Adrenal gland (tissue), 5 donors: ENCODE measurements at regions not wholly inside any gene's neighbourhood (a gene's known extent, or its start where the extent isn't known, plus 50 kb on each side); places are given as distances from the start of the nearest gene placed in this dataset.

Source experiments
- POLR2A ChIP-seq, 2 donors: fragments of 450-650 bp; IDR thresholded peaks; one replicate each; pipeline ENCODE4 v1.6.1; 2017; ENCODE audit warnings: antibody characterized with exemption in 2 of 2, mild to moderate bottlenecking in 2 of 2, moderate library complexity in 1 of 2
- TF ChIP-seq, protein P1 (sequence below), 6 experiments: fragments of 450-650 bp in 4 of 6; fragments of 200-600 bp in 2 of 6; sonication (generic) in 1 of 6; IDR thresholded peaks; 1 replicate in 5 of 6; 2 replicates in 1 of 6; pipeline versions ENCODE4 v1.5.1 to v1.8.0; 2016 to 2021; ENCODE audit warnings: antibody characterized with exemption in 6 of 6, mild to moderate bottlenecking in 2 of 6, moderate library complexity in 1 of 6
- donor health status: DM: no; HTN: no; CAD: no.

DNA sequence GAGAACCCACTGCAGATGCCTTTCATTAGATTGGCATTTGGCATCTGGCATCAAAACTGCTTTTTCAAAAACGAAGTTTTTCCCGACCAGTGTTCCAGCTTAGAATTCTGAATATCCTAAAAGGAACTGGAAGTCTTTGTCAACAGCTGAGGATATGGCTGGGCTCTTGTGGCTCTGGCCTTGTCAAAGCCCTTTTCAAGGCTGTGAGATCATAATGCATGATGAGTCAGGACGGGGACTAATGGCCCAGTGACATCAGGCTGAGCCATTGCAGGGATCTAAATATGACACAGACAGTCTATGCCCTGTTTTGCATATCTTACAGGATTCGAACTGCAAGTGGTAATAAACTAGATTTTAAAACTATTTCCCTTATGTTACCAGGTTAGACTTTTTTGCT is 306.4 kb downstream of the PTTG2 start:
- TF ChIP-seq, protein P1, sequence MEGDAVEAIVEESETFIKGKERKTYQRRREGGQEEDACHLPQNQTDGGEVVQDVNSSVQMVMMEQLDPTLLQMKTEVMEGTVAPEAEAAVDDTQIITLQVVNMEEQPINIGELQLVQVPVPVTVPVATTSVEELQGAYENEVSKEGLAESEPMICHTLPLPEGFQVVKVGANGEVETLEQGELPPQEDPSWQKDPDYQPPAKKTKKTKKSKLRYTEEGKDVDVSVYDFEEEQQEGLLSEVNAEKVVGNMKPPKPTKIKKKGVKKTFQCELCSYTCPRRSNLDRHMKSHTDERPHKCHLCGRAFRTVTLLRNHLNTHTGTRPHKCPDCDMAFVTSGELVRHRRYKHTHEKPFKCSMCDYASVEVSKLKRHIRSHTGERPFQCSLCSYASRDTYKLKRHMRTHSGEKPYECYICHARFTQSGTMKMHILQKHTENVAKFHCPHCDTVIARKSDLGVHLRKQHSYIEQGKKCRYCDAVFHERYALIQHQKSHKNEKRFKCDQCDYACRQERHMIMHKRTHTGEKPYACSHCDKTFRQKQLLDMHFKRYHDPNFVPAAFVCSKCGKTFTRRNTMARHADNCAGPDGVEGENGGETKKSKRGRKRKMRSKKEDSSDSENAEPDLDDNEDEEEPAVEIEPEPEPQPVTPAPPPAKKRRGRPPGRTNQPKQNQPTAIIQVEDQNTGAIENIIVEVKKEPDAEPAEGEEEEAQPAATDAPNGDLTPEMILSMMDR (IDR thresholded peaks at IDR 0.05), result no peak
- no peak for TF ChIP-seq POLR2A (IDR thresholded peaks at IDR 0.05)
